ENCODE measurements at regions not wholly inside any gene's neighbourhood (a gene's known extent, or its start where the extent isn't known, plus 50 kb on each side); places are given as distances from the start of the nearest gene placed in this dataset.

GRCh38 chr10:111209692-111210091 is 132.9 kb downstream of the ADRA2A start:
- TF ChIP-seq CTCF (IDR thresholded peaks at IDR 0.05) (no peak), POLR2A (IDR thresholded peaks at IDR 0.05) (no peak)
